Panc1 (cell line): ENCODE measurements at regions not wholly inside any gene's neighbourhood (a gene's known extent, or its start where the extent isn't known, plus 50 kb on each side); places are given as distances from the start of the nearest gene placed in this dataset.

Source experiments
- ATAC-seq: fragments of 200-7000 bp; cut with Tn5 transposase; 2 replicates; pipeline ENCODE4 v1.9.1; 2020; ENCODE audit warnings: mild to moderate bottlenecking, moderate library complexity
- BruUV-seq: library from RNA; stranded (reverse); fragments of 400-500 nt; replicated peaks from 2 replicates; lab custom pipeline; 2021; lab: Mats Ljungman, UMichigan
- CTCF ChIA-PET: fragments of 300-600 bp; sonication (Branson Sonifier 250); formaldehyde crosslinking; loops from one replicate; lab custom pipeline; 2022; ENCODE audit warnings: antibody characterized with exemption; lab: Charles Lee
- POLR2A ChIA-PET: fragments of 300-600 bp; sonication (Branson Sonifier 250); formaldehyde crosslinking; loops from one replicate; lab custom pipeline; 2022; ENCODE audit warnings: antibody characterized with exemption; lab: Charles Lee
- DNase-seq: peaks from one replicate; pipeline ENCODE4 v3.0.0-alpha.2; 2010; ENCODE audit warnings: low read depth, low spot score
- H3K27ac ChIP-seq: 2 replicates; pipeline ENCODE4 v1.5.1; 2011; ENCODE audit warnings: mild to moderate bottlenecking, low read length, inconsistent platforms
- H3K27me3 ChIP-seq: fragments of 200-500 bp; sonication (Bioruptor generic); 2 replicates; pipeline ENCODE4 v1.6.0; 2014; ENCODE audit warnings: low read length, inconsistent platforms; ENCODE audit not compliant: control insufficient read depth, insufficient read depth
- H3K36me3 ChIP-seq: fragments of 200-500 bp; sonication (Bioruptor generic); 2 replicates; pipeline ENCODE4 v1.5.1; 2014; ENCODE audit warnings: inconsistent platforms, mild to moderate bottlenecking, low read length, moderate library complexity; ENCODE audit not compliant: control insufficient read depth, insufficient read depth
- H3K4me1 ChIP-seq: 2 replicates; pipeline ENCODE4 v1.5.1; 2011; ENCODE audit warnings: inconsistent platforms, mild to moderate bottlenecking, low read length, moderate library complexity; ENCODE audit not compliant: control insufficient read depth, insufficient read depth
- H3K4me3 ChIP-seq, 2 experiments: 2 replicates each; pipeline ENCODE4 v1.5.1; 2011 to 2012; ENCODE audit warnings: low read depth in 2 of 2, low read length in 2 of 2, mild to moderate bottlenecking in 2 of 2, inconsistent platforms in 1 of 2, moderate library complexity in 1 of 2
- H3K9me3 ChIP-seq: fragments of 200-500 bp; sonication (Bioruptor generic); 2 replicates; pipeline ENCODE4 v1.5.1; 2014; ENCODE audit warnings: low read depth, mild to moderate bottlenecking, inconsistent platforms, low read length, moderate library complexity; ENCODE audit not compliant: control insufficient read depth, insufficient read depth
- POLR2AphosphoS5 ChIP-seq: IDR thresholded peaks from 2 replicates; pipeline ENCODE4 v1.6.1; 2012; ENCODE audit warnings: mild to moderate bottlenecking, low read depth, low read length, moderate library complexity
- SIN3A ChIP-seq: IDR thresholded peaks from 2 replicates; pipeline ENCODE4 v1.6.1; 2012; ENCODE audit warnings: low read depth, mild to moderate bottlenecking, low read length, moderate library complexity, borderline replicate concordance; ENCODE audit not compliant: insufficient read depth
- TCF7L2 ChIP-seq: IDR thresholded peaks from 2 replicates; pipeline ENCODE4 v1.6.1; 2011; ENCODE audit warnings: mild to moderate bottlenecking, low read depth, low read length, inconsistent platforms
- in situ Hi-C: cut with HindIII; loops from 2 replicates; pipeline ENCODE4 v1.10.0; 2016; ENCODE audit warnings: low sequenced_read_pairs, low pct_unique_long_range_greater_than_20kb
- intact Hi-C: fragments of 100-400 bp; cut with micrococcal nuclease; formaldehyde crosslinking; loops from one replicate; pipeline ENCODE4 v1.10.0; 2022; ENCODE audit not compliant: unreplicated experiment
- TF ChIP-seq, protein P1 (sequence below), 2 experiments: IDR thresholded peaks; 2 replicates each; pipeline ENCODE4 v1.6.1; 2011 to 2012; ENCODE audit warnings: low read depth in 2 of 2, control low read depth in 1 of 2, low read length in 1 of 2, mild to moderate bottlenecking in 1 of 2, moderate library complexity in 1 of 2; ENCODE audit not compliant: insufficient read depth in 1 of 2
- TF ChIP-seq, protein P2 (sequence below): fragments of 450-650 bp; IDR thresholded peaks from 2 replicates; pipeline ENCODE4 v1.5.1; 2017; ENCODE audit warnings: mild to moderate bottlenecking

DNA sequence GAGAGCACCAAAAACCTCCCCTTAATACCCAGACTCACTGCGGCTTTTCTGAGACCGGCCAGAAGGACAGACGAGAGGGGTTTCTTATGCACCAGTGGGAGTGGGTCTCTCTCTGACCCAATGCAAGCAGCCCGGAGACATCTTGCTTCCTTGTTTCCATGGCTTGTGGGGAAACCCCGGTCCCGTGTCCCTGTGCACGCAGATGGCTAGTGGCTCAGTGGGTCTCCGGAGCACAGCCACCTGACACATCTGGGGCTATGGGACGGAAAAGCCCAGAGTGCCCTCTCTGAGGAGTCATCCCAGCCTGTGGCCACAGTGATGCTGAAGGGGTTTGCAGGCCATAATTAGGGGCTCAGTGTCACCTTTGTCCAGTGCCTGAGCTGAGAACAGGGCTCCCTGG, 197.6 kb downstream of the PHETA1 start:
- DNase-seq (no peak), ATAC-seq (no peak)
- no TSS peak for BruUV-seq
- no peaks in the 10 kb centered on the region for H3K4me1 ChIP-seq
- intact Hi-C loops (no loop called here), in situ Hi-C loops (no loop called here)
- H3K27me3 ChIP-seq = peaks cover 9% of the 10 kb centered on the region; the same call in 1 of the 2 replicates
- no peaks in the 10 kb centered on the region for H3K9me3 ChIP-seq
- H3K4me3 ChIP-seq = no peak overlapping the region
- ChIA-PET CTCF (no interaction called here), POLR2A (no interaction called here)
- no peak overlapping the region for H3K27ac ChIP-seq
- H3K36me3 ChIP-seq = no peaks in the 10 kb centered on the region
- TF ChIP-seq POLR2AphosphoS5 (no peak), TCF7L2 (no peak), SIN3A (no peak)
- TF ChIP-seq, protein P1, sequence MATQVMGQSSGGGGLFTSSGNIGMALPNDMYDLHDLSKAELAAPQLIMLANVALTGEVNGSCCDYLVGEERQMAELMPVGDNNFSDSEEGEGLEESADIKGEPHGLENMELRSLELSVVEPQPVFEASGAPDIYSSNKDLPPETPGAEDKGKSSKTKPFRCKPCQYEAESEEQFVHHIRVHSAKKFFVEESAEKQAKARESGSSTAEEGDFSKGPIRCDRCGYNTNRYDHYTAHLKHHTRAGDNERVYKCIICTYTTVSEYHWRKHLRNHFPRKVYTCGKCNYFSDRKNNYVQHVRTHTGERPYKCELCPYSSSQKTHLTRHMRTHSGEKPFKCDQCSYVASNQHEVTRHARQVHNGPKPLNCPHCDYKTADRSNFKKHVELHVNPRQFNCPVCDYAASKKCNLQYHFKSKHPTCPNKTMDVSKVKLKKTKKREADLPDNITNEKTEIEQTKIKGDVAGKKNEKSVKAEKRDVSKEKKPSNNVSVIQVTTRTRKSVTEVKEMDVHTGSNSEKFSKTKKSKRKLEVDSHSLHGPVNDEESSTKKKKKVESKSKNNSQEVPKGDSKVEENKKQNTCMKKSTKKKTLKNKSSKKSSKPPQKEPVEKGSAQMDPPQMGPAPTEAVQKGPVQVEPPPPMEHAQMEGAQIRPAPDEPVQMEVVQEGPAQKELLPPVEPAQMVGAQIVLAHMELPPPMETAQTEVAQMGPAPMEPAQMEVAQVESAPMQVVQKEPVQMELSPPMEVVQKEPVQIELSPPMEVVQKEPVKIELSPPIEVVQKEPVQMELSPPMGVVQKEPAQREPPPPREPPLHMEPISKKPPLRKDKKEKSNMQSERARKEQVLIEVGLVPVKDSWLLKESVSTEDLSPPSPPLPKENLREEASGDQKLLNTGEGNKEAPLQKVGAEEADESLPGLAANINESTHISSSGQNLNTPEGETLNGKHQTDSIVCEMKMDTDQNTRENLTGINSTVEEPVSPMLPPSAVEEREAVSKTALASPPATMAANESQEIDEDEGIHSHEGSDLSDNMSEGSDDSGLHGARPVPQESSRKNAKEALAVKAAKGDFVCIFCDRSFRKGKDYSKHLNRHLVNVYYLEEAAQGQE (IDR thresholded peaks at IDR 0.05; ENCODE audit: insufficient read depth in 1 of 2, low read depth in 2 of 2, low read length in 1 of 2) = no peak
- TF ChIP-seq, protein P2, sequence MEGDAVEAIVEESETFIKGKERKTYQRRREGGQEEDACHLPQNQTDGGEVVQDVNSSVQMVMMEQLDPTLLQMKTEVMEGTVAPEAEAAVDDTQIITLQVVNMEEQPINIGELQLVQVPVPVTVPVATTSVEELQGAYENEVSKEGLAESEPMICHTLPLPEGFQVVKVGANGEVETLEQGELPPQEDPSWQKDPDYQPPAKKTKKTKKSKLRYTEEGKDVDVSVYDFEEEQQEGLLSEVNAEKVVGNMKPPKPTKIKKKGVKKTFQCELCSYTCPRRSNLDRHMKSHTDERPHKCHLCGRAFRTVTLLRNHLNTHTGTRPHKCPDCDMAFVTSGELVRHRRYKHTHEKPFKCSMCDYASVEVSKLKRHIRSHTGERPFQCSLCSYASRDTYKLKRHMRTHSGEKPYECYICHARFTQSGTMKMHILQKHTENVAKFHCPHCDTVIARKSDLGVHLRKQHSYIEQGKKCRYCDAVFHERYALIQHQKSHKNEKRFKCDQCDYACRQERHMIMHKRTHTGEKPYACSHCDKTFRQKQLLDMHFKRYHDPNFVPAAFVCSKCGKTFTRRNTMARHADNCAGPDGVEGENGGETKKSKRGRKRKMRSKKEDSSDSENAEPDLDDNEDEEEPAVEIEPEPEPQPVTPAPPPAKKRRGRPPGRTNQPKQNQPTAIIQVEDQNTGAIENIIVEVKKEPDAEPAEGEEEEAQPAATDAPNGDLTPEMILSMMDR = no peak

DNA sequence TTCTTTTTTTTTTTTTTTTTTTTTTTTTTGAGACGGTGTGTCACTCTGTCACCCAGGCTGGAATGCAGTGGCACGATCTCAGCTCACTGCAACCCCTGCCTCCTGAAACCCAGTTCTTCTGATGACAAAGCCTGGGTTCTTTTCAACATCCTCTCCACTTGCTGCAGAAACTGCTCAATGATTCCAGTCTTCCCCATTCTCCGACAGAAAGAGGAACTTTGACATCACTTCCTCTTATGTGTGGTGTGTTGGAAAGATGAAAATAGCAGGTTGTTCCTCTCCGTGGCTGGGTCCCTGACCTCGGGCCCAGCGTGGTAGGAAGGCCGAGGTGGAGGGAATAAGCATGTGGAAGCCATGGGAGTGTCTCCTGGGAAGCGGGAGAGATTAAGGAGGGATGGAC, 198.4 kb downstream of the PHETA1 start:
- Histone ChIP-seq H3K4me1 (no peaks in the 10 kb centered on the region), H3K27ac (no peak overlapping the region), H3K4me3 (no peak overlapping the region), H3K27me3 (peaks cover 11% of the 10 kb centered on the region; the same call in 1 of the 2 replicates), H3K9me3 (no peaks in the 10 kb centered on the region), H3K36me3 (no peaks in the 10 kb centered on the region)
- in situ Hi-C loops = no loop called here
- BruUV-seq = no TSS peak
- ChIA-PET POLR2A (interaction anchor here (0.6 kb wide), 1 partner anchor 1047 kb away, joined by 3 read pairs; the partner anchor contains the start of gene IFT81), CTCF (no interaction called here)
- ATAC-seq = no peak
- intact Hi-C loops = no loop called here
- no peak for DNase-seq
- TF ChIP-seq, protein P1 (IDR thresholded peaks at IDR 0.05; ENCODE audit: insufficient read depth in 1 of 2, low read depth in 2 of 2, low read length in 1 of 2) = no peak
- TF ChIP-seq POLR2AphosphoS5 (no peak), TCF7L2 (no peak), SIN3A (no peak)
- TF ChIP-seq, protein P2 = no peak
